H1 (cell line): ENCODE measurements at regions not wholly inside any gene's neighbourhood (a gene's known extent, or its start where the extent isn't known, plus 50 kb on each side); places are given as distances from the start of the nearest gene placed in this dataset.

Experiments used
- CTCF ChIA-PET: fragments of 300-600 bp; sonication (Branson Sonifier 250); formaldehyde crosslinking; loops from one replicate; lab custom pipeline; 2021; ENCODE audit not compliant: partially characterized antibody; lab: Charles Lee
- POLR2A ChIA-PET: fragments of 300-600 bp; sonication (Branson Sonifier 250); formaldehyde crosslinking; loops from one replicate; lab custom pipeline; 2021; ENCODE audit warnings: inconsistent platforms; ENCODE audit not compliant: partially characterized antibody; lab: Charles Lee
- DNase-seq, 2 experiments: peaks; one replicate each; pipeline versions ENCODE4 v3.0.0 to v3.0.0-alpha.2; 2010 to 2022; ENCODE audit warnings: low spot score in 2 of 2, low read depth in 1 of 2, mixed read lengths in 1 of 2
- FAIRE-seq: peaks from 2 replicates; lab custom pipeline; 2011; peaks lifted over from hg19 to GRCh38; lab: Jason Lieb, UNC
- H2AFZ ChIP-seq: 2 replicates; pipeline ENCODE4 v1.8.1; 2012; ENCODE audit warnings: low read length, inconsistent platforms
- H2AK5ac ChIP-seq: 2 replicates; pipeline ENCODE4 v1.6.1; 2013; ENCODE audit warnings: low read depth, low read length
- H2BK120ac ChIP-seq: replicated peaks from 2 replicates; pipeline ENCODE3; 2013; ENCODE audit warnings: low read depth, low read length, inconsistent platforms
- H2BK12ac ChIP-seq: 2 replicates; pipeline ENCODE4 v1.6.1; 2013; ENCODE audit warnings: low read depth, low read length
- H2BK15ac ChIP-seq: 2 replicates; pipeline ENCODE4 v1.6.1; 2013; ENCODE audit warnings: low read length
- H2BK20ac ChIP-seq: 2 replicates; pipeline ENCODE4 v1.6.1; 2013; ENCODE audit warnings: low read length
- H2BK5ac ChIP-seq: 2 replicates; pipeline ENCODE4 v1.6.1; 2013; ENCODE audit warnings: low read depth, low read length
- H3K14ac ChIP-seq: 2 replicates; pipeline ENCODE4 v1.6.1; 2013; ENCODE audit warnings: inconsistent platforms; ENCODE audit not compliant: insufficient read length
- H3K18ac ChIP-seq: 2 replicates; pipeline ENCODE4 v1.6.1; 2013; ENCODE audit warnings: low read length; ENCODE audit errors: extremely low read depth
- H3K23ac ChIP-seq: 2 replicates; pipeline ENCODE4 v1.6.1; 2013; ENCODE audit warnings: inconsistent platforms; ENCODE audit not compliant: insufficient read length
- H3K23me2 ChIP-seq: 2 replicates; pipeline ENCODE4 v1.6.1; 2013; ENCODE audit warnings: low read depth, low read length
- H3K27ac ChIP-seq: 2 replicates; pipeline ENCODE4 v1.6.1; 2011; ENCODE audit warnings: low read depth, low read length, inconsistent platforms
- H3K27me3 ChIP-seq, 4 experiments: replicated peaks in 1 of 4; 1 replicate in 1 of 4; 2 replicates in 3 of 4; pipeline versions ENCODE4 v1.6.1 to v1.8.1; 2011 to 2013; ENCODE audit warnings: low read length in 3 of 4, mild to moderate bottlenecking in 3 of 4, inconsistent platforms in 2 of 4, mixed read lengths in 2 of 4, moderate library complexity in 1 of 4; ENCODE audit not compliant: control insufficient read depth in 3 of 4, insufficient read depth in 3 of 4; ENCODE audit errors: extremely low read depth in 1 of 4
- H3K36me3 ChIP-seq, 4 experiments: 2 replicates each; pipeline versions ENCODE4 v1.6.1 to v1.8.1; 2011 to 2013; ENCODE audit warnings: mild to moderate bottlenecking in 4 of 4, low read length in 3 of 4, moderate library complexity in 2 of 4, control low read depth in 1 of 4, inconsistent platforms in 1 of 4; ENCODE audit not compliant: insufficient read depth in 4 of 4, control insufficient read depth in 2 of 4
- H3K4ac ChIP-seq: replicated peaks from 2 replicates; pipeline ENCODE3; 2013; ENCODE audit warnings: low read length, low read depth, mixed read lengths, inconsistent platforms; ENCODE audit not compliant: insufficient read length
- H3K4me1 ChIP-seq, 4 experiments: replicated peaks in 1 of 4; 1 replicate in 1 of 4; 2 replicates in 3 of 4; pipeline versions ENCODE4 v1.6.1 to v1.8.1; 2011 to 2013; ENCODE audit warnings: low read length in 3 of 4, inconsistent platforms in 2 of 4, mixed read lengths in 1 of 4; ENCODE audit not compliant: insufficient read depth in 4 of 4, control insufficient read depth in 3 of 4
- H3K4me2 ChIP-seq, 2 experiments: 2 replicates each; pipeline versions ENCODE4 v1.6.1 to v1.8.1; 2011 to 2013; ENCODE audit warnings: low read depth in 2 of 2, low read length in 2 of 2, control low read depth in 1 of 2, inconsistent platforms in 1 of 2, mild to moderate bottlenecking in 1 of 2; ENCODE audit not compliant: insufficient read depth in 1 of 2
- H3K4me3 ChIP-seq, 4 experiments: fragments of 200-600, 300-600 bp in 1 of 4; sonication (generic), shearing (Covaris generic), sonication (Bioruptor Twin) in 1 of 4; 2 replicates each; pipeline versions ENCODE4 v1.5.1 to v1.8.1; 2011 to 2016; ENCODE audit warnings: low read length in 4 of 4, low read depth in 3 of 4, control low read depth in 2 of 4, inconsistent platforms in 2 of 4, mild to moderate bottlenecking in 2 of 4, mixed read lengths in 1 of 4, moderate library complexity in 1 of 4; ENCODE audit not compliant: insufficient read depth in 2 of 4; ENCODE audit errors: extremely low read depth in 1 of 4
- H3K56ac ChIP-seq: replicated peaks from 2 replicates; pipeline ENCODE3; 2013; ENCODE audit warnings: low read depth, mild to moderate bottlenecking, mixed read lengths, low read length, inconsistent platforms; ENCODE audit not compliant: insufficient read length
- H3K79me1 ChIP-seq: 2 replicates; pipeline ENCODE4 v1.6.1; 2013; ENCODE audit warnings: low read depth, low read length, control low read depth
- H3K79me2 ChIP-seq, 2 experiments: 2 replicates each; pipeline versions ENCODE4 v1.6.1 to v1.8.1; 2012 to 2013; ENCODE audit warnings: low read length in 2 of 2, mild to moderate bottlenecking in 2 of 2, inconsistent platforms in 1 of 2; ENCODE audit not compliant: insufficient read depth in 2 of 2, control insufficient read depth in 1 of 2
- H3K9ac ChIP-seq, 4 experiments: replicated peaks in 1 of 4; 1 replicate in 1 of 4; 2 replicates in 3 of 4; pipeline versions ENCODE4 v1.6.1 to v1.8.1; 2011 to 2013; ENCODE audit warnings: low read depth in 3 of 4, low read length in 3 of 4, control low read depth in 2 of 4, mild to moderate bottlenecking in 2 of 4, moderate library complexity in 2 of 4, inconsistent platforms in 1 of 4; ENCODE audit errors: extremely low read depth in 1 of 4
- H3K9me3 ChIP-seq, 2 experiments: 2 replicates each; pipeline versions ENCODE4 v1.6.1 to v1.8.1; 2012 to 2013; ENCODE audit warnings: mild to moderate bottlenecking in 2 of 2, moderate library complexity in 2 of 2, control low read depth in 1 of 2, inconsistent platforms in 1 of 2, low read depth in 1 of 2, low read length in 1 of 2, mixed read lengths in 1 of 2; ENCODE audit not compliant: insufficient read depth in 2 of 2
- H4K20me1 ChIP-seq, 2 experiments: replicated peaks in 1 of 2; 2 replicates each; pipeline versions ENCODE3 to v1.8.1; 2011 to 2013; ENCODE audit warnings: inconsistent platforms in 2 of 2, low read length in 2 of 2, mild to moderate bottlenecking in 1 of 2; ENCODE audit not compliant: insufficient read depth in 2 of 2, control insufficient read depth in 1 of 2
- H4K5ac ChIP-seq: 2 replicates; pipeline ENCODE4 v1.6.1; 2013; ENCODE audit warnings: low read length, low read depth, mixed read lengths, inconsistent platforms; ENCODE audit not compliant: insufficient read length
- H4K8ac ChIP-seq: 2 replicates; pipeline ENCODE4 v1.8.0; 2013; ENCODE audit warnings: mild to moderate bottlenecking, moderate library complexity, low read length, inconsistent platforms; ENCODE audit not compliant: insufficient read depth; ENCODE audit errors: extremely low read depth
- H4K91ac ChIP-seq: replicated peaks from 2 replicates; pipeline ENCODE3; 2013; ENCODE audit warnings: low read length, mixed read lengths, inconsistent platforms; ENCODE audit not compliant: insufficient read length
- EP300 ChIP-seq, 2 experiments: IDR thresholded peaks; 1 replicate in 1 of 2; 2 replicates in 1 of 2; pipeline ENCODE4 v1.6.1; 2011 to 2012; ENCODE audit warnings: low read depth in 2 of 2, low read length in 2 of 2, mild to moderate bottlenecking in 2 of 2, borderline replicate concordance in 1 of 2, inconsistent platforms in 1 of 2, moderate library complexity in 1 of 2
- GABPA ChIP-seq: IDR thresholded peaks from 2 replicates; pipeline ENCODE4 v1.6.1; 2011; ENCODE audit warnings: mild to moderate bottlenecking, low read length, moderate library complexity, borderline replicate concordance; ENCODE audit not compliant: insufficient read depth
- JUN ChIP-seq: IDR thresholded peaks from 2 replicates; pipeline ENCODE4 v1.6.1; 2011; ENCODE audit warnings: low read depth, mild to moderate bottlenecking, improper control_type of control experiment, low read length
- KDM5A ChIP-seq: fragments of 200-600 bp; IDR thresholded peaks from 2 replicates; pipeline ENCODE4 v1.7.1; 2012; ENCODE audit warnings: mild to moderate bottlenecking, low read length, inconsistent platforms, mixed read lengths
- RNF2 ChIP-seq: fragments of 200-900, 300-1000 bp; sonication (generic); IDR thresholded peaks from 2 replicates; pipeline ENCODE4 v1.7.1; 2016; ENCODE audit warnings: borderline replicate concordance, low read depth, mild to moderate bottlenecking, antibody characterized with exemption, low read length; ENCODE audit not compliant: poor library complexity, severe bottlenecking; ENCODE audit errors: missing control alignments
- SP2 ChIP-seq: IDR thresholded peaks from 2 replicates; pipeline ENCODE4 v1.6.1; 2012; ENCODE audit warnings: mild to moderate bottlenecking, low read length, inconsistent platforms
- TAF1 ChIP-seq: IDR thresholded peaks from 2 replicates; pipeline ENCODE4 v1.6.1; 2011; ENCODE audit warnings: mild to moderate bottlenecking, low read depth, low read length
- TAF7 ChIP-seq: optimal IDR thresholded peaks from 2 replicates; pipeline ENCODE3; 2011; ENCODE audit warnings: low read depth, mild to moderate bottlenecking, inconsistent platforms, low read length, moderate library complexity, borderline replicate concordance
- YY1 ChIP-seq: IDR thresholded peaks from 2 replicates; pipeline ENCODE4 v1.6.1; 2011; ENCODE audit warnings: low read depth, mild to moderate bottlenecking, low read length
- WGBS, 2 experiments: shearing (Covaris generic) in 1 of 2; methylation state at CpG; one replicate each; pipeline versions ENCODE4 v1.1.6 to v1.1.7; 2013 to 2015; ENCODE audit warnings: low lambda C conversion rate in 2 of 2, mixed read lengths in 2 of 2, inconsistent platforms in 1 of 2, low coverage in 1 of 2, missing lambda C conversion rate in 1 of 2; ENCODE audit not compliant: insufficient replicate concordance in 2 of 2, insufficient coverage in 1 of 2, insufficient read length in 1 of 2; ENCODE audit errors: extremely low coverage in 1 of 2, missing lambda C conversion rate in 1 of 2; 5-methylcytosine and 5-hydroxymethylcytosine counted together

- H3K9me3 ChIP-seq = no peaks in the 10 kb centered on the region
- no peak overlapping the region for H4K8ac ChIP-seq
- 0 out of 2 replicates have a peak overlapping the region, but pooled peaks have one; percentile 29 for H2BK15ac ChIP-seq
- H3K23me2 ChIP-seq = 0 out of 2 replicates have a peak, but pooled peaks cover 2% of the 10 kb centered on the region
- no peak overlapping the region for H3K9ac ChIP-seq
- no peak overlapping the region for H2BK120ac ChIP-seq
- 89% methylated on average over 7 of the region's 7 CpGs; no CpG with 5 or more reads in 1 of the 2 experiments for WGBS, 2 experiments
- no peak overlapping the region for H2AK5ac ChIP-seq
- H3K14ac ChIP-seq = no peak overlapping the region
- H3K4ac ChIP-seq = no peak overlapping the region
- FAIRE-seq (no peak), DNase-seq (peak in 1 of 2 experiments; percentile 23)
- H3K79me1 ChIP-seq = no peaks in the 10 kb centered on the region
- no peak overlapping the region for H4K5ac ChIP-seq
- no peak overlapping the region for H2BK20ac ChIP-seq
- no peak overlapping the region for H2BK5ac ChIP-seq
- H3K56ac ChIP-seq = no peak overlapping the region
- ChIA-PET CTCF (interaction anchor here (0.6 to 2.2 kb wide), 6 partner anchors 9 to 578 kb away, joined by 3 to 6 read pairs (median 4); no protein-coding TSS in a partner anchor), POLR2A (no interaction called here)
- no peak overlapping the region for H2AFZ ChIP-seq
- H3K4me3 ChIP-seq = no peak overlapping the region
- no peak overlapping the region for H2BK12ac ChIP-seq
- peaks cover 0 to 3% (median 0%) of the 10 kb centered on the region in 4 experiments; a peak in 2 of 7 replicates for H3K4me1 ChIP-seq
- H3K27ac ChIP-seq = no peak overlapping the region
- no peak overlapping the region for H3K18ac ChIP-seq
- no peak overlapping the region for H4K91ac ChIP-seq
- H3K4me2 ChIP-seq = no peak overlapping the region
- no peaks in the 10 kb centered on the region for H3K79me2 ChIP-seq
- TF ChIP-seq EP300 (IDR thresholded peaks at IDR 0.05; ENCODE audit: borderline replicate concordance in 1 of 2, low read depth in 2 of 2, low read length in 2 of 2) = no peak
- TF ChIP-seq JUN = no peak
- no peak for TF ChIP-seq GABPA
- no peak for TF ChIP-seq KDM5A
- no peak for TF ChIP-seq SP2
- no peak for TF ChIP-seq RNF2
- no peak for TF ChIP-seq YY1
- TF ChIP-seq TAF1 = no peak
- TF ChIP-seq TAF7 = no peak
- no peaks in the 10 kb centered on the region for H3K36me3 ChIP-seq
- H3K27me3 ChIP-seq = no peaks in the 10 kb centered on the region
- H3K23ac ChIP-seq = no peak overlapping the region
- H4K20me1 ChIP-seq = no peaks in the 10 kb centered on the region
Observed at GRCh38 chr20:23149623-23150279, 63.6 kb upstream of the CD93 start.
